GM23248 (cell line): ENCODE measurements at regions not wholly inside any gene's neighbourhood (a gene's known extent, or its start where the extent isn't known, plus 50 kb on each side); places are given as distances from the start of the nearest gene placed in this dataset.
"Not testable (repeated sequence)": the region's sequence is repeated elsewhere in the genome, so short reads cannot be mapped to it uniquely, and the experiment has no call there.

Experiments used
- DNase-seq: peaks from one replicate; pipeline ENCODE4 v3.0.0-alpha.2; 2015
- H2AFZ ChIP-seq: fragments of 200-600 bp; sonication (generic); 2 replicates; pipeline ENCODE4 v1.6.1; 2016; ENCODE audit warnings: antibody characterized with exemption
- H3F3A ChIP-seq: fragments of 200-600 bp; sonication (generic); 2 replicates; pipeline ENCODE4 v1.6.1; 2016; ENCODE audit warnings: mild to moderate bottlenecking, antibody characterized with exemption, mixed run types; ENCODE audit not compliant: insufficient read depth
- H3K27ac ChIP-seq: fragments of 200-600 bp; sonication (generic); 2 replicates; pipeline ENCODE4 v1.5.1; 2016; ENCODE audit warnings: mild to moderate bottlenecking
- H3K27me3 ChIP-seq: fragments of 200-600 bp; sonication (generic); replicated peaks from 2 replicates; pipeline ENCODE4 v1.6.1; 2016; ENCODE audit warnings: mild to moderate bottlenecking; ENCODE audit not compliant: insufficient read depth
- H3K36me3 ChIP-seq: fragments of 200-600 bp; sonication (generic); 2 replicates; pipeline ENCODE4 v1.6.1; 2016; ENCODE audit warnings: low read depth, mild to moderate bottlenecking
- H3K4me1 ChIP-seq: fragments of 200-600 bp; sonication (generic); 2 replicates; pipeline ENCODE4 v1.6.1; 2016; ENCODE audit warnings: mild to moderate bottlenecking; ENCODE audit not compliant: insufficient read depth
- H3K4me2 ChIP-seq: fragments of 200-600 bp; sonication (generic); one replicate; pipeline ENCODE4 v1.6.1; 2016; ENCODE audit warnings: mild to moderate bottlenecking; ENCODE audit not compliant: unreplicated experiment
- H3K4me3 ChIP-seq: fragments of 200-600 bp; sonication (generic); 2 replicates; pipeline ENCODE4 v1.5.1; 2016; ENCODE audit warnings: mild to moderate bottlenecking
- H3K79me2 ChIP-seq: fragments of 200-600 bp; sonication (generic); 2 replicates; pipeline ENCODE4 v1.6.1; 2016; ENCODE audit warnings: mild to moderate bottlenecking; ENCODE audit not compliant: insufficient read depth
- H3K9ac ChIP-seq: fragments of 200-600 bp; sonication (generic); 2 replicates; pipeline ENCODE4 v1.6.1; 2016; ENCODE audit warnings: mild to moderate bottlenecking
- H3K9me2 ChIP-seq: fragments of 200-600 bp; sonication (generic); 2 replicates; pipeline ENCODE4 v1.6.1; 2016; ENCODE audit warnings: mixed run types, mild to moderate bottlenecking, moderate library complexity; ENCODE audit not compliant: insufficient read depth
- H3K9me3 ChIP-seq: fragments of 200-600 bp; sonication (generic); one replicate; pipeline ENCODE4 v1.6.1; 2017; ENCODE audit warnings: low read depth
- H4K20me1 ChIP-seq: fragments of 200-600 bp; sonication (generic); 2 replicates; pipeline ENCODE4 v1.6.0; 2016; ENCODE audit not compliant: insufficient read depth
- EZH2 ChIP-seq: fragments of 200-600 bp; sonication (generic); IDR thresholded peaks from 2 replicates; pipeline ENCODE4 v1.6.1; 2018; ENCODE audit warnings: antibody characterized with exemption, mild to moderate bottlenecking; ENCODE audit not compliant: insufficient read depth, poor library complexity, severe bottlenecking
- EZH2phosphoT487 ChIP-seq: fragments of 200-600 bp; sonication (generic); IDR thresholded peaks from 2 replicates; pipeline ENCODE4 v1.6.1; 2018; ENCODE audit warnings: antibody characterized with exemption, moderate library complexity, mild to moderate bottlenecking, low read depth; ENCODE audit not compliant: insufficient read depth
- WGBS, 2 experiments: methylation state at CpG; one replicate each; pipeline ENCODE4 v1.1.6; 2015 to 2017; ENCODE audit warnings: low lambda C conversion rate in 2 of 2, low coverage in 1 of 2; ENCODE audit errors: missing lambda C conversion rate in 2 of 2; 5-methylcytosine and 5-hydroxymethylcytosine counted together
- in situ Hi-C: fragments of 300-500 bp; cut with MboI; formaldehyde crosslinking; loops from 2 replicates; pipeline ENCODE4 v1.15.0; 2020

GRCh38 chr16:52677501-52677900 is 130.6 kb upstream of the TOX3 start:
- 24 to 29% methylated on average over 2 of the region's 2 CpGs for WGBS, 2 experiments

GRCh38 chr16:52676959-52677358 is 130.0 kb upstream of the TOX3 start:
- Histone ChIP-seq H3K9me2 (no peaks in the 10 kb centered on the region), H3K9me3 (no peaks in the 10 kb centered on the region), H2AFZ (no peak overlapping the region), H3K79me2 (no peaks in the 10 kb centered on the region), H3K27ac (no peak overlapping the region), H3K4me1 (no peaks in the 10 kb centered on the region), H3K9ac (no peak overlapping the region), H3F3A (no peaks in the 10 kb centered on the region), H4K20me1 (no peaks in the 10 kb centered on the region), H3K4me3 (no peak overlapping the region), H3K36me3 (no peaks in the 10 kb centered on the region), H3K4me2 (no peak overlapping the region), H3K27me3 (no peaks in the 10 kb centered on the region)
- in situ Hi-C loops: no loop called here
- no peak for DNase-seq
- TF ChIP-seq EZH2phosphoT487 (no peak), EZH2 (no peak)

More at GRCh38 chr16:52677501-52677900, 130.6 kb upstream of the TOX3 start:
- no peak overlapping the region for H3K4me3 ChIP-seq
- no peak overlapping the region for H2AFZ ChIP-seq
- no peaks in the 10 kb centered on the region for H3K79me2 ChIP-seq
- H3K9ac ChIP-seq: no peak overlapping the region
- in situ Hi-C loops: no loop called here
- TF ChIP-seq EZH2: no peak
- TF ChIP-seq EZH2phosphoT487: no peak
- no peaks in the 10 kb centered on the region for H3K4me1 ChIP-seq
- H3K27ac ChIP-seq: no peak overlapping the region
- H3K9me2 ChIP-seq: no peaks in the 10 kb centered on the region
- DNase-seq: no peak
- no peaks in the 10 kb centered on the region for H3K27me3 ChIP-seq
- H3K9me3 ChIP-seq: no peaks in the 10 kb centered on the region
- no peaks in the 10 kb centered on the region for H3K36me3 ChIP-seq
- H3F3A ChIP-seq: no peaks in the 10 kb centered on the region
- H3K4me2 ChIP-seq: no peak overlapping the region
- no peaks in the 10 kb centered on the region for H4K20me1 ChIP-seq

GRCh38 chr16:52671590-52671989 is 124.6 kb upstream of the TOX3 start:
- Histone ChIP-seq H3K9me3 (no peaks in the 10 kb centered on the region), H3K9me2 (no peaks in the 10 kb centered on the region), H3K4me3 (no peak overlapping the region), H3K9ac (no peak overlapping the region), H3F3A (no peaks in the 10 kb centered on the region), H3K27me3 (no peaks in the 10 kb centered on the region), H3K4me2 (no peak overlapping the region), H3K79me2 (no peaks in the 10 kb centered on the region), H2AFZ (no peak overlapping the region), H4K20me1 (no peaks in the 10 kb centered on the region), H3K27ac (no peak overlapping the region), H3K36me3 (no peaks in the 10 kb centered on the region), H3K4me1 (no peaks in the 10 kb centered on the region)
- TF ChIP-seq EZH2phosphoT487 (no peak), EZH2 (no peak)
- 0% methylated on average over 1 of the region's 1 CpG for WGBS, 2 experiments
- DNase-seq: no peak
- in situ Hi-C loops: no loop called here

- Histone ChIP-seq H3K9me3 (no peaks in the 10 kb centered on the region), H3K4me1 (no peaks in the 10 kb centered on the region), H3F3A (no peaks in the 10 kb centered on the region), H3K9me2 (no peaks in the 10 kb centered on the region), H3K79me2 (no peaks in the 10 kb centered on the region), H3K27ac (no peak overlapping the region), H3K4me3 (no peak overlapping the region), H2AFZ (no peak overlapping the region), H3K4me2 (no peak overlapping the region), H3K9ac (no peak overlapping the region), H3K36me3 (no peaks in the 10 kb centered on the region), H3K27me3 (no peaks in the 10 kb centered on the region), H4K20me1 (no peaks in the 10 kb centered on the region)
- 23 to 28% methylated on average over 3 of the region's 3 CpGs for WGBS, 2 experiments
- DNase-seq: no peak
- no peak for TF ChIP-seq EZH2phosphoT487
- no peak for TF ChIP-seq EZH2
- in situ Hi-C loops: no loop called here
These were observed 111.0 kb upstream of the TOX3 start for GRCh38 chr16:52657924-52658323.

GRCh38 chr16:52655916-52656315 is 109.0 kb upstream of the TOX3 start:
- H3K27me3 ChIP-seq, H3K27ac ChIP-seq, H3K4me1 ChIP-seq, DNase-seq, in situ Hi-C loops, H3K36me3 ChIP-seq, H2AFZ ChIP-seq, H3K4me3 ChIP-seq, H3K9me3 ChIP-seq, H3K4me2 ChIP-seq, H3K9ac ChIP-seq, H3K9me2 ChIP-seq, H4K20me1 ChIP-seq, H3K79me2 ChIP-seq, H3F3A ChIP-seq: not testable (repeated sequence)
- 23 to 31% methylated on average over 7 of the region's 7 CpGs for WGBS, 2 experiments

- H3K9me3 ChIP-seq, H2AFZ ChIP-seq, in situ Hi-C loops, H3K9me2 ChIP-seq, H3K36me3 ChIP-seq, H4K20me1 ChIP-seq, H3K79me2 ChIP-seq, H3K4me1 ChIP-seq, H3K27me3 ChIP-seq, H3K9ac ChIP-seq, H3K27ac ChIP-seq, DNase-seq, H3K4me2 ChIP-seq, H3F3A ChIP-seq, H3K4me3 ChIP-seq: not testable (repeated sequence)
- WGBS, 2 experiments: 47 to 56% methylated on average over 17 of the region's 17 CpGs
These were observed 108.2 kb upstream of the TOX3 start for GRCh38 chr16:52655156-52655555.
